SK-N-MC (cell line): ENCODE measurements at regions not wholly inside any gene's neighbourhood (a gene's known extent, or its start where the extent isn't known, plus 50 kb on each side); places are given as distances from the start of the nearest gene placed in this dataset.

Experiments used
- EZH2 ChIP-seq: fragments of 200-600 bp; sonication (generic); IDR thresholded peaks from one replicate; pipeline ENCODE4 v1.6.1; 2017; ENCODE audit warnings: antibody characterized with exemption
- POLR2AphosphoS5 ChIP-seq: IDR thresholded peaks from 2 replicates; pipeline ENCODE4 v1.6.1; 2012; ENCODE audit warnings: mild to moderate bottlenecking, low read depth, low read length, borderline replicate concordance

- TF ChIP-seq EZH2 (no peak), POLR2AphosphoS5 (no peak)
These were observed 464.6 kb upstream of the SPHKAP start for GRCh38 chr2:228646061-228646460.
